Spleen (tissue), 11 donors: ENCODE measurements at regions not wholly inside any gene's neighbourhood (a gene's known extent, or its start where the extent isn't known, plus 50 kb on each side); places are given as distances from the start of the nearest gene placed in this dataset.

Experiments
- DNase-seq: peaks from one replicate; pipeline ENCODE4 v3.0.0-alpha.2; 2020
- H3K27ac ChIP-seq, 8 donors: fragments of 200-600 bp; sonication (generic) in 7 of 8; 1 replicate in 4 of 8; 2 replicates in 4 of 8; pipeline versions ENCODE4 v1.5.0 to v1.8.0; 2016 to 2021; ENCODE audit warnings: inconsistent platforms in 4 of 8, mild to moderate bottlenecking in 4 of 8, moderate library complexity in 1 of 8
- H3K27me3 ChIP-seq, 7 donors: fragments of 200-600 bp; sonication (generic) in 6 of 7; replicated peaks in 1 of 7; 1 replicate in 4 of 7; 2 replicates in 3 of 7; pipeline versions ENCODE4 v1.5.0 to v1.8.0; 2016 to 2021; ENCODE audit warnings: inconsistent platforms in 3 of 7, mild to moderate bottlenecking in 1 of 7
- H3K36me3 ChIP-seq, 6 donors: fragments of 200-600 bp; sonication (generic) in 5 of 6; 1 replicate in 4 of 6; 2 replicates in 2 of 6; pipeline versions ENCODE4 v1.5.0 to v1.8.0; 2016 to 2021; ENCODE audit warnings: inconsistent platforms in 2 of 6
- H3K4me1 ChIP-seq, 6 donors: fragments of 200-600 bp; sonication (generic) in 5 of 6; 1 replicate in 3 of 6; 2 replicates in 3 of 6; pipeline versions ENCODE4 v1.5.0 to v1.8.0; 2016 to 2021; ENCODE audit warnings: inconsistent platforms in 3 of 6
- H3K4me3 ChIP-seq, 8 donors: fragments of 200-600 bp; sonication (generic) in 7 of 8; 1 replicate in 4 of 8; 2 replicates in 4 of 8; pipeline versions ENCODE4 v1.5.0 to v1.8.0; 2016 to 2021; ENCODE audit warnings: inconsistent platforms in 4 of 8, mild to moderate bottlenecking in 4 of 8, moderate library complexity in 2 of 8
- H3K9me3 ChIP-seq, 8 donors: fragments of 200-600 bp; sonication (generic) in 7 of 8; 1 replicate in 4 of 8; 2 replicates in 4 of 8; pipeline versions ENCODE4 v1.5.0 to v1.8.0; 2016 to 2021; ENCODE audit warnings: inconsistent platforms in 4 of 8
- CTCF ChIP-seq, 11 experiments: fragments of 200-600 bp in 7 of 11; fragments of 450-650 bp in 4 of 11; sonication (generic) in 4 of 11; IDR thresholded peaks in 8 of 11; conservative IDR thresholded peaks in 3 of 11; 1 replicate in 7 of 11; 2 replicates in 4 of 11; pipeline versions ENCODE4 v1.4.0 to v1.8.0; 2016 to 2021; ENCODE audit warnings: antibody characterized with exemption in 11 of 11, inconsistent platforms in 4 of 11, mild to moderate bottlenecking in 1 of 11
- POLR2A ChIP-seq, 3 donors: fragments of 450-650 bp; IDR thresholded peaks; one replicate each; pipeline ENCODE4 v1.5.1; 2017; ENCODE audit warnings: antibody characterized with exemption in 3 of 3, mild to moderate bottlenecking in 1 of 3
- POLR2AphosphoS5 ChIP-seq, 3 donors: sonication (generic); formaldehyde crosslinking; IDR thresholded peaks; one replicate each; pipeline ENCODE4 v1.5.1; 2017; ENCODE audit warnings: antibody characterized with exemption in 3 of 3
- WGBS, 5 donors: extraction: QIAGEN DNeasy Blood & Tissue Kit in 3 of 5; methylation state at CpG; one replicate each; pipeline versions ENCODE4 v1.1.5 to v1.1.7; 2013 to 2018; 5-methylcytosine and 5-hydroxymethylcytosine counted together
- intact Hi-C: fragments of 100-400 bp; cut with DNase I; formaldehyde crosslinking; loops from one replicate; pipeline ENCODE4 v1.15.0; 2023; ENCODE audit warnings: low total_unique reads
- donor health status: healthy with polysubstance abuse.
- donor health status: DM: no; HTN: no; CAD: no; lungs with moderate emphysema.
- donor health status: DM: no; HTN: no; CAD: no.
- donor health status: Bipolar disorder and iron deficiency.
- donor health status: healthy.
- donor health status: DM: no; HTN: no; CAD: no.
- donor health status: DM: yes; HTN: yes; CAD: no.

GRCh38 chr13:104769545-104769944 lies 1703.3 kb upstream of the SLC10A2 start:
- no peak for DNase-seq
- Histone ChIP-seq H3K27ac (no peak overlapping the region), H3K36me3 (no peaks in the 10 kb centered on the region), H3K4me1 (no peaks in the 10 kb centered on the region), H3K27me3 (no peaks in the 10 kb centered on the region), H3K4me3 (no peak overlapping the region), H3K9me3 (no peaks in the 10 kb centered on the region)
- intact Hi-C loops, result no loop called here
- TF ChIP-seq POLR2A (IDR thresholded peaks at IDR 0.05), result no peak
- no peak for TF ChIP-seq POLR2AphosphoS5 (IDR thresholded peaks at IDR 0.05)
- no peak for TF ChIP-seq CTCF (IDR thresholded peaks at IDR 0.05 in 8 of 11, conservative IDR thresholded peaks at IDR 0.05 in 3 of 11)
- WGBS, 5 donors, result 52 to 74% (median 67%) methylated on average over 4 of the region's 4 CpGs

GRCh38 chr13:104766319-104766718 lies 1700.1 kb upstream of the SLC10A2 start:
- Histone ChIP-seq H3K36me3 (no peaks in the 10 kb centered on the region), H3K4me3 (no peak overlapping the region), H3K27ac (no peak overlapping the region), H3K4me1 (no peaks in the 10 kb centered on the region), H3K27me3 (no peaks in the 10 kb centered on the region), H3K9me3 (no peaks in the 10 kb centered on the region)
- DNase-seq, result no peak
- TF ChIP-seq POLR2A (IDR thresholded peaks at IDR 0.05) (no peak), POLR2AphosphoS5 (IDR thresholded peaks at IDR 0.05) (no peak), CTCF (IDR thresholded peaks at IDR 0.05 in 8 of 11, conservative IDR thresholded peaks at IDR 0.05 in 3 of 11) (no peak)
- intact Hi-C loops, result no loop called here

- intact Hi-C loops, result no loop called here
Measured at GRCh38 chr13:104764600-104764999, 1698.4 kb upstream of the SLC10A2 start.

GRCh38 chr13:104759069-104759468 lies 1692.9 kb upstream of the SLC10A2 start:
- H3K9me3 ChIP-seq, result no peaks in the 10 kb centered on the region
- DNase-seq, result no peak
- 92 to 97% (median 93%) methylated on average over 3 of the region's 3 CpGs for WGBS, 5 donors
- H3K27ac ChIP-seq, result no peak overlapping the region
- H3K4me3 ChIP-seq, result no peak overlapping the region
- H3K27me3 ChIP-seq, result no peaks in the 10 kb centered on the region
- no peaks in the 10 kb centered on the region for H3K36me3 ChIP-seq
- no peaks in the 10 kb centered on the region for H3K4me1 ChIP-seq
- TF ChIP-seq POLR2A (IDR thresholded peaks at IDR 0.05), result no peak
- TF ChIP-seq CTCF (IDR thresholded peaks at IDR 0.05 in 8 of 11, conservative IDR thresholded peaks at IDR 0.05 in 3 of 11), result no peak
- no peak for TF ChIP-seq POLR2AphosphoS5 (IDR thresholded peaks at IDR 0.05)
- intact Hi-C loops, result no loop called here

More at GRCh38 chr13:104764600-104764999, 1698.4 kb upstream of the SLC10A2 start:
- no peaks in the 10 kb centered on the region for H3K9me3 ChIP-seq
- no peaks in the 10 kb centered on the region for H3K4me1 ChIP-seq
- 71 to 80% (median 77%) methylated on average over 4 of the region's 4 CpGs for WGBS, 5 donors
- TF ChIP-seq CTCF (IDR thresholded peaks at IDR 0.05 in 8 of 11, conservative IDR thresholded peaks at IDR 0.05 in 3 of 11), result no peak
- TF ChIP-seq POLR2AphosphoS5 (IDR thresholded peaks at IDR 0.05), result no peak
- no peak for TF ChIP-seq POLR2A (IDR thresholded peaks at IDR 0.05)
- H3K36me3 ChIP-seq, result no peaks in the 10 kb centered on the region
- H3K4me3 ChIP-seq, result no peak overlapping the region
- no peak overlapping the region for H3K27ac ChIP-seq
- no peak for DNase-seq
- no peaks in the 10 kb centered on the region for H3K27me3 ChIP-seq
